Kidney (tissue), 13 donors: ENCODE measurements at regions not wholly inside any gene's neighbourhood (a gene's known extent, or its start where the extent isn't known, plus 50 kb on each side); places are given as distances from the start of the nearest gene placed in this dataset.

Experiments
- DNase-seq, 5 donors: peaks; one replicate each; pipeline ENCODE4 v3.0.0-alpha.2; 2013 to 2020
- FAIRE-seq: peaks from 2 replicates; lab custom pipeline; 2012; peaks lifted over from hg19 to GRCh38; lab: Jason Lieb, UNC
- H3K27ac ChIP-seq, 2 donors: one replicate each; pipeline ENCODE4 v1.7.0; 2013; ENCODE audit warnings: low read depth in 2 of 2, low read length in 2 of 2, inconsistent platforms in 1 of 2
- H3K27me3 ChIP-seq: one replicate; pipeline ENCODE4 v1.7.1; 2013; ENCODE audit warnings: low read length, inconsistent platforms; ENCODE audit not compliant: control insufficient read depth, insufficient read depth
- H3K36me3 ChIP-seq, 3 donors: one replicate each; pipeline versions ENCODE4 v1.7.0 to v1.7.1; 2013; ENCODE audit warnings: low read length in 3 of 3, control low read depth in 1 of 3, inconsistent platforms in 1 of 3; ENCODE audit not compliant: insufficient read depth in 3 of 3, control insufficient read depth in 2 of 3
- H3K4me1 ChIP-seq, 3 donors: one replicate each; pipeline versions ENCODE4 v1.7.0 to v1.7.1; 2013; ENCODE audit warnings: low read length in 3 of 3, inconsistent platforms in 1 of 3, low read depth in 1 of 3; ENCODE audit not compliant: control insufficient read depth in 2 of 3, insufficient read depth in 2 of 3
- H3K4me3 ChIP-seq, 3 donors: one replicate each; pipeline versions ENCODE4 v1.7.0 to v1.8.1; 2013; ENCODE audit warnings: low read length in 3 of 3, control low read depth in 1 of 3, inconsistent platforms in 1 of 3
- H3K9ac ChIP-seq, 3 donors: one replicate each; pipeline versions ENCODE4 v1.7.0 to v1.7.1; 2013; ENCODE audit warnings: low read length in 3 of 3, control low read depth in 1 of 3, inconsistent platforms in 1 of 3
- H3K9me3 ChIP-seq, 3 donors: one replicate each; pipeline versions ENCODE4 v1.7.0 to v1.7.1; 2013; ENCODE audit warnings: low read length in 3 of 3, control low read depth in 1 of 3, inconsistent platforms in 1 of 3; ENCODE audit not compliant: control insufficient read depth in 2 of 3, insufficient read depth in 1 of 3
- intact Hi-C: fragments of 100-400 bp; cut with DNase I; formaldehyde crosslinking; loops from one replicate; pipeline ENCODE4 v1.11.1; 2022
- TF ChIP-seq, protein P1 (sequence below): IDR thresholded peaks from 3 replicates; pipeline ENCODE4 v1.5.1; 2012; ENCODE audit warnings: mild to moderate bottlenecking, moderate library complexity, borderline replicate concordance; ENCODE audit not compliant: insufficient read depth; ENCODE audit errors: extremely low read depth
- donor health status: control.
- donor health status: control.
- donor health status: control.
- donor health status: control.
- donor health status: control.
- donor health status: DM: yes; HTN: yes; CAD: no.
- donor health status: Normal renal cell carcinoma (clear cell type).

DNA sequence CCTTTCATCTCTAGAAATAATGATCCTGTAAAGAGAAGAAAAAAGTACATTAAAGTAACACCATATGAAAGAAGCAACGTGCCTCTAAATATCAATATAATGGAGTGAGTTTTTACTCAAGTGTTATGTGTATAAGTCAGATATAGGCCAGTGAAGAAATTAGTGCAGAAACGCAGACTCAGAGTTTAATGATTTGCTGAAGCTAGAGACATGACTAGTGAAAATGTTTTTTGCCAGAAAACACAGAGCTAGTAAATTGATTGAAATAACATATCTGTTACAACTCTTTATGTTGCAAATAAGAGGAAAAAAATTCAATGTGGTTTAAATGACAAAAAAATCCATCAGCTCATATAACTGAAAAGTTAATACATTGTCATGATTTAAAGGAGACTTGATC, 217.2 kb upstream of the NXPH2 start:
- DNase-seq (no peak), FAIRE-seq (no peak)
- H3K9ac ChIP-seq: no peak overlapping the region
- no peaks in the 10 kb centered on the region for H3K4me1 ChIP-seq
- H3K27ac ChIP-seq: no peak overlapping the region
- H3K4me3 ChIP-seq: no peak overlapping the region
- H3K36me3 ChIP-seq: no peaks in the 10 kb centered on the region
- peaks cover 0 to under 1% (median 0%) of the 10 kb centered on the region in 3 donors for H3K9me3 ChIP-seq
- intact Hi-C loops: no loop called here
- TF ChIP-seq, protein P1, sequence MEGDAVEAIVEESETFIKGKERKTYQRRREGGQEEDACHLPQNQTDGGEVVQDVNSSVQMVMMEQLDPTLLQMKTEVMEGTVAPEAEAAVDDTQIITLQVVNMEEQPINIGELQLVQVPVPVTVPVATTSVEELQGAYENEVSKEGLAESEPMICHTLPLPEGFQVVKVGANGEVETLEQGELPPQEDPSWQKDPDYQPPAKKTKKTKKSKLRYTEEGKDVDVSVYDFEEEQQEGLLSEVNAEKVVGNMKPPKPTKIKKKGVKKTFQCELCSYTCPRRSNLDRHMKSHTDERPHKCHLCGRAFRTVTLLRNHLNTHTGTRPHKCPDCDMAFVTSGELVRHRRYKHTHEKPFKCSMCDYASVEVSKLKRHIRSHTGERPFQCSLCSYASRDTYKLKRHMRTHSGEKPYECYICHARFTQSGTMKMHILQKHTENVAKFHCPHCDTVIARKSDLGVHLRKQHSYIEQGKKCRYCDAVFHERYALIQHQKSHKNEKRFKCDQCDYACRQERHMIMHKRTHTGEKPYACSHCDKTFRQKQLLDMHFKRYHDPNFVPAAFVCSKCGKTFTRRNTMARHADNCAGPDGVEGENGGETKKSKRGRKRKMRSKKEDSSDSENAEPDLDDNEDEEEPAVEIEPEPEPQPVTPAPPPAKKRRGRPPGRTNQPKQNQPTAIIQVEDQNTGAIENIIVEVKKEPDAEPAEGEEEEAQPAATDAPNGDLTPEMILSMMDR: no peak
- no peaks in the 10 kb centered on the region for H3K27me3 ChIP-seq

DNA sequence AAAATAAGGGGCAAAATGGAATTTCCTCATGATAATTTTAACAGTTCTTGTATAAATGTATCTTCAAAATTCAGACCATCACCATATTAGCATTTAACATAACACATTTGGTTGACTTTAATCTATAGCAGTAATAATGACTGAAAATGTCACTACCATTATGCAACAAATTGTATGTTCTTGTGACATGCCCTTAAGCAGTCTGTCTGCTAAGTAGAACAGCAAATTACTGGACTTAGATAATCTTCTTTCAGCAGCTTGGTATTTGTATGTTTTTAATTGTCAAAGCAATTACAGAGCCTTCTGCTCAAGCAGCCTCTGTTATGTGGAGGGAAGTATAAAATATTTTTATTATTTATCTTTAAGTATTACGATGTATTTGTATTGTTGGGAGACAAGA, 214.3 kb upstream of the NXPH2 start:
- TF ChIP-seq, protein P1: no peak
- Histone ChIP-seq H3K9ac (no peak overlapping the region), H3K4me1 (no peaks in the 10 kb centered on the region), H3K9me3 (peaks cover 0 to 4% (median 0%) of the 10 kb centered on the region in 3 donors), H3K36me3 (no peaks in the 10 kb centered on the region), H3K27ac (no peak overlapping the region), H3K27me3 (no peaks in the 10 kb centered on the region), H3K4me3 (no peak overlapping the region)
- intact Hi-C loops: no loop called here
- FAIRE-seq (no peak), DNase-seq (no peak)

DNA sequence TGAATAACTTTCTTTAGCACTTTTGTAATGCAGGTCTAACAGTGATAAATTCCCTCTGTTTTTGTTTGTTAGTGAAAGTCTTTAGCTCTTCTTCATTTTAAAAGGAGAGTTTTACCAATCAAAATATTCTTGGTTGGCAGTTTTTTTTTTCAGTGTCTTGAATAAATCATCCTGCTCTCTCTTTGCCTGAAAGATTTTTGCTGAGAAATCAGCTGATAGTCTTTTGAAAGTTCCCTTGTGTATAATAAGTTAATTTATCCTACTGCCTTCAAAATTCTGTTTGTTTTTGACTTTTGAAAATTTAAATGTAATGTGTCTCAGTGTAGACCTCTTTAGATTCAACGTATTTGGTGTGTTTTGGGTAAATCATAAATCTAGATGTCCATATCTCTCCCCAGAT, 205.7 kb upstream of the NXPH2 start:
- no peaks in the 10 kb centered on the region for H3K36me3 ChIP-seq
- peaks cover 0 to 13% (median 0%) of the 10 kb centered on the region in 3 donors for H3K9me3 ChIP-seq
- H3K4me3 ChIP-seq: no peak overlapping the region
- FAIRE-seq (no peak), DNase-seq (no peak)
- no peaks in the 10 kb centered on the region for H3K27me3 ChIP-seq
- H3K27ac ChIP-seq: no peak overlapping the region
- no peaks in the 10 kb centered on the region for H3K4me1 ChIP-seq
- intact Hi-C loops: no loop called here
- TF ChIP-seq, protein P1: no peak
- H3K9ac ChIP-seq: no peak overlapping the region

DNA sequence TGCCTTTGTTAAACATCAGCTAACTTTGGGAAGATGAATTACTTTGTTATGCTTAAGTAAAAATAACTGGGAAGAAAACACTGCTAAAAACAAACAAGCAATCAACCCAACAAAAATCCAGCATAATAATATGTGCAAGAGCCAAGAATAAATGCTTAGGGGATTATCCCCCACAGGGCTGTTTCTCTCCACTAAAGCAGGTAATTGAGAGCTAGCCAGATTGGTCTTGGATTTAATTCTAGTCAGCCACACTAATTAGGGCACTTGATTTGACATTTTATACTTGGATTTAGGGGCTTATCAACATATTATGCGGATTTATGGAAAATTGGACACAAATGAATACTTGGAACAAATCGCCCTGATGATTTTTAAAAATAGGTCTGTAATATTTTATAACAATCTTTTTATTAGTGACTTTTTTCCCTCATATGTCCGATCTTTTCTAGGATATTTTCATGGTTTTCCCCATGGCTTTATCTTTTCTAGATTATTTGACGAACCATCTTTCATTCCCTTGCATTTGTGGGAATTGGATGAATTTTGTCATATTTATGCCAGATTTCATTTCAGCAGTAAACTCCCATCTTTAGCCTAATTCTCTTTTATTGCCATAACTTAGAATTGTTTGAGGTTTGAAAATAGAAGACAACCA, 199.1 kb upstream of the NXPH2 start:
- H3K36me3 ChIP-seq: no peaks in the 10 kb centered on the region
- no peaks in the 10 kb centered on the region for H3K4me1 ChIP-seq
- no peaks in the 10 kb centered on the region for H3K9me3 ChIP-seq
- TF ChIP-seq, protein P1: no peak
- no peak overlapping the region for H3K27ac ChIP-seq
- intact Hi-C loops: no loop called here
- H3K4me3 ChIP-seq: no peak overlapping the region
- no peak for DNase-seq
- no peak overlapping the region for H3K9ac ChIP-seq
- H3K27me3 ChIP-seq: no peaks in the 10 kb centered on the region
- no peak for FAIRE-seq
